HG02938 (cell line): ENCODE measurements at regions not wholly inside any gene's neighbourhood (a gene's known extent, or its start where the extent isn't known, plus 50 kb on each side); places are given as distances from the start of the nearest gene placed in this dataset.
"Not testable (repeated sequence)": the region's sequence is repeated elsewhere in the genome, so short reads cannot be mapped to it uniquely, and the experiment has no call there.

Experiments used
- ATAC-seq: cut with Tn5 transposase; IDR thresholded peaks from one replicate; pipeline ENCODE4 v1.9.1; 2021; ENCODE audit warnings: mild to moderate bottlenecking, moderate library complexity; ENCODE audit not compliant: unreplicated experiment

- no peak for ATAC-seq
These were observed 337.1 kb upstream of the GLI3 start for GRCh38 chr7:42573881-42574672.

- ATAC-seq, result no peak
These were observed 335.6 kb upstream of the GLI3 start for GRCh38 chr7:42572561-42572960.

- ATAC-seq, result no peak
These were observed 335.0 kb upstream of the GLI3 start for GRCh38 chr7:42572056-42572455.

- no peak for ATAC-seq
These were observed 333.9 kb upstream of the GLI3 start for GRCh38 chr7:42570944-42571343.

- ATAC-seq, result no peak
These were observed 330.0 kb upstream of the GLI3 start for GRCh38 chr7:42567051-42567450.

GRCh38 chr7:42561797-42562196, 324.8 kb upstream of the GLI3 start:
- ATAC-seq, result no peak

DNA sequence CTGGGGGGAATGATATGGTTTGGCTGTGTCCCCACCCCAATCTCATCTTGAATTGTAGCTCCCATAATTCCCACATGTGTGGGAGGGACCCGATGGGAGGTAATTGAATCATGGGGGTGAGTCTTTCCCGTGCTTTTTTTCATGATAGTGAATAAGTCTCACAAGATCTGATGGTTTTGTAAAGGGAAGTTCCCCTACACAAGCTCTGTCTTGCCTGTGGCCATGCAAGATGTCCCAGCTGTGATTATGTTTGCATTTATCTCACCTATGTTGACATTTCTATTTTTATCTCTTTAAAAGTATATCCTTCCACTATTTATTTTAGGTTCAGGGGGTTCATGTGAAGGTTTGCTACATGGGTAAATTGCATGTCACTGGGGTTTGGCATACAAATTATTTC, 323.9 kb upstream of the GLI3 start:
- no peak for ATAC-seq

GRCh38 chr7:42554932-42555331, 317.9 kb upstream of the GLI3 start:
- not testable (repeated sequence) for ATAC-seq

GRCh38 chr7:42552227-42552626, 315.2 kb upstream of the GLI3 start:
- no peak for ATAC-seq

GRCh38 chr7:42550706-42551470, 313.9 kb upstream of the GLI3 start:
- no peak for ATAC-seq

- ATAC-seq, result no peak
These were observed 313.0 kb upstream of the GLI3 start for GRCh38 chr7:42549866-42550485.

DNA sequence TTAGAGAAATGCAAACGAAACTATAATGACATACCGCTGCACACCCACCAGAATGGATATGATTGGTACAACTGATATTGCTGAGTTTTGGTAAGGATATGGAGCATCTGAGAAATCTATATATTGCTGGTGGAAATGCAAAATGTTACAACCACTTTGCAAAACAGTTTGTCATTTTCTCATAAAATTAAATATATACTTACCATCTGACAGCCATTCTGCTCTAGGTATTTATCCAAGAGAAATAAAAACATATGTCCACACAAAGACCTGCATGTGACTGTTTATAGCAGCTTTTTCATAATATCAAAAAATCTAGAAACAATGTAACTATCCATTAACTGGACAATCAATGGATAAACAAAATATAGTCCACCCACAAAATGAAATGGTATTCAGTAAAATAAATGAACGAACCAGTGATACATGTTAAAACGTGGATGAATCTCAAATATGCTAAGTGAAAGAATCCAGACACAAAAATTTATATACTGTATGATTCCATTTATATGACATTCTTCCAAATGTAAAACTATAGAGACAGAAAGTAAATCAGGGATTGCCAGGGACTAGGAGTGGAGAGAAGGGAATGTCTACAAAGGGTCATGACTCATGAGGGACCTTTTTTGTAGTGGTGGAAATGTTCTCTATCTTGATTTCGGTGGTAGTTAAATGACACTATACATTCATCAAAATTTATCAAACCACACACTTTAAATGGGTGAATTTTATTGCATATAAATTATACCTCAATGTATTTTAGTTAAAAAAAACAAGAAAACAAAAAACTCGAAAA, 312.0 kb upstream of the GLI3 start:
- no peak for ATAC-seq

DNA sequence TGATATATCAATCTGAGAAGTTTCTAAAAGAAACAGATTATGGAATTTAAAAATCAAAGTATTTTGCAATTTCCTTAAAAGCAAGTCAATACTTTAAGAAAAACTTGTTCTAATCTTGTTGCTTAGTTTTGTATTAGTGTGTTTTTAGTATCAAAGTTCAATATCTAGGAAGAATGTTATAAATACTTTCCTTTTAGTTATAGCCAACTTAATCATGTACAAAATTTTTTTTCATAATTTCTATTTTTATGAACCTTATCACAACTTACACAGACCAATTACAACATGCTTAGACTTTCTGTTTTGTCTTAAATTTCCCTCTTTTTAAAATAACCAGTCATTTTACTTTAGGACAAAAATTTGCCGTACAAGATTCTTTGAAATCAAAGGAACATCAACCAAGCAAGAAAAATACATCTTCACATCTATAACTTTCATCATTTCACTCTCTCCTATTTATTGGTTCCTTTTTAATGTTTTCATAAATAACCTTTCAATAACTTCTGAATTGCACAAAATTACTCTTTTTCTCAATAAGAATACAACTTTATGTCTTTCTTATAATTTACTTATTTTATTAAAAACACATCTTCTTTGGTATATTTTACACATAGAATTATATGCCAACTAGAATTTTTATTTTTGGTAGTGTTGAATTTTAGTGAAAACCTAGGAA, 308.2 kb upstream of the GLI3 start:
- no peak for ATAC-seq

- ATAC-seq, result no peak
These were observed 306.9 kb upstream of the GLI3 start for GRCh38 chr7:42543953-42544352.

DNA sequence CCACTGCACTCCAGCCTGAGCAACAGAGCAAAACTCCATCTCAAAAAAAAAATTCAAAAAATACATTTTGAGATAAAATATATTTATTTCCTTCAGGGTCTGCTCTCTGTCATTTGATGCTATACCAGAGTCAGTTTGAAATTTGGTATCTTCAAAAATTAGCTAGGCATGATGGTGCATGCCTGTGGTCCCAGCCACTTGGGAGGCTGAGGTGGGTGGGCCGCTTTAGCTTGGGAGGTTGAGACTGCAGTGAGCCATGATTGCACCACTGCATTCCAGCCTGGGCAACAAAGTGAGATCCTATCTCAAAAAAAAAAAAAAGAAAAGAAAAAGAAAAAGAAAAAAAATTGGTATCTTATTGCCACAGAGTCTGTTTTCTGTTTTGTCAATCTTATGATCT, 305.4 kb upstream of the GLI3 start:
- not testable (repeated sequence) for ATAC-seq

DNA sequence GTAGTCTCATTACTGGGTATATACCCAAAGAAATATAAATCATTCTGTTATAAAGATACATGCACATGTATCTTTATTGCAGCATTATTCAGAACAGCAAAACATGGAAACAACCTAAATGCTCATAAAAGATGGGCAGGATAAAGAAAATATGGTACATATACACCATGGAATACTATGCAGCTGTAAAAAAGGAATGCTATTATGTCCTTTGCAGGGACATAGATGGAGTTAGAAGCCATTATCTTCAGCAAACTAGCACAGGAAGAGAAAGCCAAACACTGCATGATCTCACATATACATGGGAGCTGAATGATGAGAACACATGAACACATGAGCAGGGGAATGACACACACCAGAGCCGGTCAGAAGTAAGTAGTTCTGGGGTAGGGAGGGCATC, 297.4 kb upstream of the GLI3 start:
- ATAC-seq, result no peak

- no peak for ATAC-seq
These were observed 290.0 kb upstream of the GLI3 start for GRCh38 chr7:42527004-42527403.

DNA sequence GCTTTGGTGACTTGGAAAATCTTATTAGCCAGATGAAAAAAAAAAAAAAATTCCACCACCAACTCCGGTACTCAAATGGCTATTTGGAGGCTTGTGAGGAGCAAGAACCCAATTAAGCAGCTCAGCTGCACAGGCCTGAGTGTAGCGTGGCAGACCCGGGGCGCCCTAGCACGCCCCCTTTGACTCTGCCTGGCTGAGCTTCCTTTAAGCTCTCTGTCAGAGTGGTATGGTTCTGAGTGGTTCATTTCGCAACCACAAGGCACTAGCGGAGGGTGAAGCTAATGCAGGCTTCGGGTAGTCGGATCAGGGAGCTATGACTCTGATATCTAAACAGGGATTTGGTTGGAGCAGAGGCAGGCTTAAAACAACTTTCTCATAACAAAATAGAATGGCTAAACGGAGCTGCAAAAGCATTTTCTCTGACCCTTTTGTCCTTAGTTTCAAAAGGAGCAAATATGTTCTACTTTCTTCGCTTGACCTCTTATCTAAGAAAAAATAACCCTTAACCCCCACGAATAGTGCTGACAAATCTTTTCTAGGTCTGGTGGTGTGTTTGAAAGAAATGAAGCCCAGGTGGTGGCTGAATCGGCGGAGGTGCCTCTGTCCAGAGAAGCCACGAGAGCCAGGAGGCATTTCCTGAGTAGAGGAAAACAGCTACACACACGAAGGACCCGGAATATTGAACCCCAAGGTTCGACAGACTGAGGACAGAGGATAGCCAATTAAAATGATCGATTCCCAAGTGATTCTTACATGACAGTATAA, 285.4 kb upstream of the GLI3 start:
- ATAC-seq, result no peak

DNA sequence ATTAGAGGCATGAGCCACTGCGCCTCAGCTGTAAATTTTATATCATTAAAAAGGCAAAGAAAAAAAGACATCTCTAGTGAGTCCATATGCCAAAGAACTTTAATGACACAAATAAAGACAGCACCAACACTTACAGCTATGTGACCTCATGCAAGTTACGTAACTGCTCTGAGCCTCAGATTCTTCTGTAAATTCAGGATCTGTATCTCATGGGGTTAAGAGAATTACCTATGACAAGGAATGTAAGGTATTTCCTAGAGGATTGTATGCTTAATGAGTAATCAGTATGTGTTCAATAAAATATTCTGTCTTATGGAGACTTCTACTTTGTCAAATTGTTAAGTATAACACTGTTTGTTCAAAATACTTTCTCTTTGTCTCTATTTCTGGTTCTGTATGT, 274.0 kb upstream of the GLI3 start:
- ATAC-seq, result no peak

DNA sequence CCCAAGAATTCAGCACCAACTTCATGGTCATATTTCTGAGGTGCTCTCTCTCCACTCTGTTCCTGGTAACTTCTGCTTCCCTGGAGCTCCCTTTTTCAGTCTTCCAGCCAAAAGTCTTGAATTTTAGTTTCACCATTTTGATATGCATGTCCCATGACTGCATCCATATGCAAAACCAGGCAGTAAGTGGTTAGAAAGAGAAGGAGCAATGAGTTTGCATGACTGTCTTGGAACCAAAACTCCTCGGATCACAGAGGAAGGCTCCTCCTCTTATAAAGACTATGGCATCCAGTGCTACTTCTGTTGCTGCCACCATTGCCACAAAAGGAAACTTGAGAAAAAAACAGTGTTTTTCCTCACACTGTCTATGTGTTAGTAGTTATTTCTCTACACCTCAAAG, 269.1 kb upstream of the GLI3 start:
- no peak for ATAC-seq
